Gastrocnemius medialis (tissue), 4 donors: ENCODE measurements at regions not wholly inside any gene's neighbourhood (a gene's known extent, or its start where the extent isn't known, plus 50 kb on each side); places are given as distances from the start of the nearest gene placed in this dataset.

ENCODE experiments used
- ATAC-seq, 2 donors: fragments of 150-250 bp; one replicate each; pipeline ENCODE4 v1.9.1; 2016
- DNase-seq, 2 donors: peaks; one replicate each; pipeline ENCODE4 v3.0.0-alpha.2; 2019
- H3K27ac ChIP-seq, 4 donors: fragments of 200-600 bp; sonication (generic); 1 replicate in 1 of 4; 2 replicates in 3 of 4; pipeline ENCODE4 v1.5.1; 2016 to 2018; ENCODE audit warnings: mild to moderate bottlenecking in 2 of 4, moderate library complexity in 1 of 4
- H3K27me3 ChIP-seq, 3 donors: fragments of 200-600 bp; sonication (generic) in 2 of 3; 1 replicate in 1 of 3; 2 replicates in 2 of 3; pipeline versions ENCODE4 v1.5.1 to v1.6.0; 2016 to 2019; ENCODE audit warnings: mild to moderate bottlenecking in 1 of 3, moderate library complexity in 1 of 3
- H3K36me3 ChIP-seq, 2 donors: fragments of 200-600 bp; sonication (generic) in 1 of 2; one replicate each; pipeline ENCODE4 v1.5.1; 2017 to 2018
- H3K4me1 ChIP-seq, 2 donors: fragments of 200-600 bp; sonication (generic) in 1 of 2; one replicate each; pipeline ENCODE4 v1.5.1; 2016 to 2017; ENCODE audit warnings: mild to moderate bottlenecking in 2 of 2
- H3K4me3 ChIP-seq, 4 donors: fragments of 200-600 bp; sonication (generic) in 3 of 4; 1 replicate in 1 of 4; 2 replicates in 3 of 4; pipeline ENCODE4 v1.5.1; 2016 to 2019; ENCODE audit warnings: mild to moderate bottlenecking in 2 of 4
- H3K9me3 ChIP-seq, 3 donors: fragments of 200-600 bp; sonication (generic) in 2 of 3; 1 replicate in 1 of 3; 2 replicates in 2 of 3; pipeline ENCODE4 v1.5.1; 2016 to 2019
- CTCF ChIP-seq, 5 experiments: fragments of 450-650 bp in 3 of 5; fragments of 200-600 bp in 2 of 5; sonication (generic) in 2 of 5; IDR thresholded peaks in 4 of 5; conservative IDR thresholded peaks in 1 of 5; 1 replicate in 4 of 5; 2 replicates in 1 of 5; pipeline ENCODE4 v1.5.1; 2016 to 2019; ENCODE audit warnings: antibody characterized with exemption in 5 of 5, mild to moderate bottlenecking in 3 of 5, moderate library complexity in 3 of 5
- POLR2A ChIP-seq, 2 donors: fragments of 450-650 bp; IDR thresholded peaks; one replicate each; pipeline ENCODE4 v1.6.1; 2017; ENCODE audit warnings: antibody characterized with exemption in 2 of 2, mild to moderate bottlenecking in 2 of 2, moderate library complexity in 2 of 2
- in situ Hi-C, 4 donors: fragments of 200-750 bp; cut with MboI; loops; one replicate each; pipeline versions ENCODE4 v1.15.0 to v1.8.0; 2017; ENCODE audit warnings: low sequenced_read_pairs in 4 of 4
- intact Hi-C: fragments of 100-400 bp; cut with DNase I; formaldehyde crosslinking; loops from one replicate; pipeline ENCODE4 v1.15.1; 2023; ENCODE audit warnings: low total_unique reads

GRCh38 chr10:127797339-127797738 is 60.4 kb downstream of the FOXI2 start:
- no peaks in the 10 kb centered on the region for H3K4me1 ChIP-seq
- H3K9me3 ChIP-seq, result no peaks in the 10 kb centered on the region
- peak in 1 of 2 donors; percentile 26 for ATAC-seq
- intact Hi-C loops, result no loop called here
- in situ Hi-C loops, result no loop called here
- TF ChIP-seq POLR2A (IDR thresholded peaks at IDR 0.05) (no peak), CTCF (IDR thresholded peaks at IDR 0.05 in 4 of 5, conservative IDR thresholded peaks at IDR 0.05 in 1 of 5) (no peak)
- DNase-seq, result no peak
- no peak overlapping the region for H3K4me3 ChIP-seq
- no peak overlapping the region for H3K27ac ChIP-seq
- no peaks in the 10 kb centered on the region for H3K36me3 ChIP-seq
- no peaks in the 10 kb centered on the region for H3K27me3 ChIP-seq

GRCh38 chr10:127798111-127798510 is 61.1 kb downstream of the FOXI2 start:
- ATAC-seq (no peak), DNase-seq (no peak)
- Histone ChIP-seq H3K4me3 (no peak overlapping the region), H3K4me1 (no peaks in the 10 kb centered on the region), H3K27me3 (no peaks in the 10 kb centered on the region), H3K36me3 (no peaks in the 10 kb centered on the region), H3K27ac (no peak overlapping the region), H3K9me3 (no peaks in the 10 kb centered on the region)
- intact Hi-C loops, result no loop called here
- no peak for TF ChIP-seq POLR2A (IDR thresholded peaks at IDR 0.05)
- TF ChIP-seq CTCF (IDR thresholded peaks at IDR 0.05 in 4 of 5, conservative IDR thresholded peaks at IDR 0.05 in 1 of 5), result no peak
- in situ Hi-C loops, result no loop called here

DNA sequence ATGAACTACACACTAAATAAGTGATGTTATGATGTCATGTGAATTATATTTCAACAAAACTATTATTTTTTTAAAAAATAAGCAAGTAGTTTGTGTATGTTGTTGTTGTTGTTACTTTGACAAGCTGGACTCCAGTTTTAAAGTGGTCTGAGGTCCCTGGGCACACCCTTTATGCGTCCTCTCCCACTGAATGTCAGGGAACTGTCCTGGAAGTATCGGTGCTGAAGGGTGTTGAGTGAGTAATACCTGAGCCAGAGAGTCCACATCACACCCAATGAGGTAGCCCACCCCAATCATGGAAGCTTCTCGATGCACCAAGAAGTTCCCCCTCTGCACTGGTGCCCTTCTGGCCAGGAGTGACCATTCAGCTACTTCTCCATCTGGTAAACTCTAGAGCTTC is 64.3 kb downstream of the FOXI2 start:
- Histone ChIP-seq H3K36me3 (no peaks in the 10 kb centered on the region), H3K27ac (no peak overlapping the region), H3K4me3 (no peak overlapping the region), H3K9me3 (no peaks in the 10 kb centered on the region), H3K27me3 (no peaks in the 10 kb centered on the region), H3K4me1 (no peaks in the 10 kb centered on the region)
- intact Hi-C loops, result no loop called here
- DNase-seq (no peak), ATAC-seq (no peak)
- no peak for TF ChIP-seq POLR2A (IDR thresholded peaks at IDR 0.05)
- TF ChIP-seq CTCF (IDR thresholded peaks at IDR 0.05 in 4 of 5, conservative IDR thresholded peaks at IDR 0.05 in 1 of 5), result no peak
- in situ Hi-C loops, result no loop called here

- Histone ChIP-seq H3K36me3 (no peaks in the 10 kb centered on the region), H3K9me3 (no peaks in the 10 kb centered on the region), H3K27ac (no peak overlapping the region), H3K27me3 (no peaks in the 10 kb centered on the region), H3K4me3 (no peak overlapping the region), H3K4me1 (no peaks in the 10 kb centered on the region)
- ATAC-seq (no peak), DNase-seq (no peak)
- TF ChIP-seq CTCF (IDR thresholded peaks at IDR 0.05 in 4 of 5, conservative IDR thresholded peaks at IDR 0.05 in 1 of 5) (no peak), POLR2A (IDR thresholded peaks at IDR 0.05) (no peak)
- in situ Hi-C loops (no loop called here), intact Hi-C loops (no loop called here)
These were observed 65.6 kb downstream of the FOXI2 start for GRCh38 chr10:127802531-127803095.

- Histone ChIP-seq H3K4me1 (no peaks in the 10 kb centered on the region), H3K27me3 (no peaks in the 10 kb centered on the region), H3K27ac (no peak overlapping the region), H3K36me3 (no peaks in the 10 kb centered on the region), H3K4me3 (no peak overlapping the region), H3K9me3 (no peaks in the 10 kb centered on the region)
- intact Hi-C loops, result no loop called here
- TF ChIP-seq POLR2A (IDR thresholded peaks at IDR 0.05) (no peak), CTCF (IDR thresholded peaks at IDR 0.05 in 4 of 5, conservative IDR thresholded peaks at IDR 0.05 in 1 of 5) (no peak)
- DNase-seq (no peak), ATAC-seq (no peak)
- in situ Hi-C loops, result no loop called here
These were observed 67.7 kb downstream of the FOXI2 start for GRCh38 chr10:127804696-127805095.
